ENCODE measurements at regions not wholly inside any gene's neighbourhood (a gene's known extent, or its start where the extent isn't known, plus 50 kb on each side); places are given as distances from the start of the nearest gene placed in this dataset.
A peak's percentile ranks its signal among the peaks of the same experiment; 100 is the strongest.
"Not testable (repeated sequence)": the region's sequence is repeated elsewhere in the genome, so short reads cannot be mapped to it uniquely, and the experiment has no call there.

DNA sequence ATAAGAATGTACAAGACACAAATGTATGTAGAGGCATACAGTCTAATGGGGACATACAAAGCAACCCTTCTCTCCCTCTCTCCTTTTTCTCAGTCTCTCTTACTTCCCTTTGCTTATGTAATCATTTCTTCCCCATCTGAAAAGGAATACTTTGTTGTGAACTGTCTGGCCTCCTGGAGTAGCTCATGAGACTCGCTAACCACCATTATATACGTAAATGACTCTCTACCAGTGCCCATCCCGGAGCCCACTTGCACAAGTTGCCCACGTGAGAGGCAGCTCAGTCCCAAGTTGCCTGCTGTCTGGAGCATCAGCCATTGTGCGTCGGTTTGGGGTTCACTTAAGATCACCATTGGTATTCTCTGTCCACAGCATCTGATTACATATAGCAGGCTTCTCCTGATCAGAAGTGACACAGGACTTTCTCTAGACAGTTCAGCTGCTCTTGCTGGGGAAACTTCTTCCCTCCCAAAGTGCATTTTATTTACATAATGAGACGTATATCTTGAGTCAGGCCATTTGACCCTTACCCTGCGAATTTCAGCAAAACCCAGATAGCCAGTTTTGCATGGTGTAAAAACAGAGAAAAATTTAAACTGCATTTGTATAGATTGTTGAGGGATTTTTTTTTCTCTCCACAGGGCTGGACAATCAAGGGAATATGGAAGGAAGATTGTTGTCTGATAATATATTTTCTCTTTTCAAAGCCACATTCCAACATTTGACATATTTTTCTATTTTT lies 220.7 kb upstream of the EGLN3 start:
- no peak for DNase-seq

DNA sequence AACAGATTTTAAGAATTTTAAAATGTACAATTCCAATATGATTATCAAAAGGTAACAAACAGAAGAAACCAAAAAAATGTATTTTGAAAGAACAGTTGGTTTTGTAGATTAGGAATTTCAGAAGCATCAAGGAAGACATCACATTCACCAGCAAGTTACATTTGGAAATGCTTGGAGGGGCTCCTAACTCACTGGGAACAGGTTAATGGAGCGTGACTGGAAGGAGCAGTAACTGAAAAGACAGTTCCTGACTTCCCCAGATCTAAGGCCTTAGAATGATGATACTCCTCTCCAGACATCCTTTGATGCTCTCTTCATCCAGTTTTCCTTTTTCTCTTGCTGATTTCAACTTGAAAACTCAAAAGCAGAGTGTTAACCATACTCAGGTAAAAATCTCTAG lies 220.0 kb upstream of the EGLN3 start:
- DNase-seq: no peak

DNA sequence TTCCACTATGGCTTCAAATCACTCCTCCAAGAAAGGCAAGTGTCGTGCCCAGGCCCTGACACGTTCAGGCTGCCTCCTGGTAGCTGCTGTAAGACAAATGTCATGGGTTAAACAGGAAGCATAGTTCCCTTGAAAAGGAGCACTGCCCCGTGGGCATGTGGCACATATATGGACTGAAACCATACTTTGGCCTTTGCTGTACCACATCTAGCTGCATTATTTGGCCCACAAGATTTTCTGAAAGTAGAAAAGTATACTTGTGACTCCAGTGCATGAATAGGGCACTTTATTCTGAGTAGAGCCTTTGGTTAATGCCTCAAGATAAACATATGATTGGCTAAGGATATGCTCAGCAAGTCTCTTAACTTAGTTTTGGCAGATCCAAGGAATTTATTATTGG lies 218.7 kb upstream of the EGLN3 start:
- no peak for DNase-seq

DNA sequence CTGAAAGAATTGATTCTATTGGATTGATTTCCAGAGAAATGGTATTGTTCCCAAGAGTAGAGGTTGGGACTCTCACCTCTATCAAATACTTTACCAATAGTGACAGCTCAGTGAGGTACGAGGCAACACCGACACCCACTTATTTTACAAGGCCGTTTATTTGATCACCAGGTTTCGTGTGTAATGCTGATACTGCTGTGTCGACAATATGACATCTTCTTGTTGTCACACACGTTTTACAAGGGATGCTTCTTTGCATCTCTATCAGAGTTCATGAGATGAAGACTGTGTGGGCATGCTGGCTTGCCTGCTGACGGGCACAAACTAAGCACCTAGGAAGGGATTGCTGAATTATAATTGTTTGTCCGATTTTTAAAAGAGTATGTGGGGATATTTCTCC lies 217.8 kb upstream of the EGLN3 start:
- DNase-seq: no peak

DNA sequence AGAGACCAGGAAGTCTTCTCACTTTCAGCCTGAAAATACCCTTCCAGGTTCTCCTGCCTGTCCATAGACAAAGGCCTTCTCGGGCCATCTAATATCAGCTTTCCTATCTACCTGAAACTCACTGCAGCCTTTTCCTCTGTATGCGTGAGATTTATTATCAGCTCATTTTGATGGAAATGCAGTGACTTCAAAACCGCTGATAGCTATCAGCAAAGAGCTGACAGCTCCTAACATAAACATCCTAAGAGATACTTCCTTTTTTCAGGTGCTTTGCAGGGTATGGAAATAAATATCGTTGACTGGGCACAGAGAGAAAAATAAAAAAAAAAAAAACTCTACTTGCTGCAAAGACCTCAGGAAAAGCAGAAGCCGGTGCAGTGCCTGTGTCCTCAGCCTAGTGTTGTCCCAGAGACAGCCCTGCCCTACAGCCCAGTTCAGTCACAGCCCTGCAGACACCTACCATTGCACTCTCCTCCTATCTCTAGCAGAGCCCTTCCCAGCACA lies 215.0 kb upstream of the EGLN3 start:
- peak; percentile 9 for DNase-seq

DNA sequence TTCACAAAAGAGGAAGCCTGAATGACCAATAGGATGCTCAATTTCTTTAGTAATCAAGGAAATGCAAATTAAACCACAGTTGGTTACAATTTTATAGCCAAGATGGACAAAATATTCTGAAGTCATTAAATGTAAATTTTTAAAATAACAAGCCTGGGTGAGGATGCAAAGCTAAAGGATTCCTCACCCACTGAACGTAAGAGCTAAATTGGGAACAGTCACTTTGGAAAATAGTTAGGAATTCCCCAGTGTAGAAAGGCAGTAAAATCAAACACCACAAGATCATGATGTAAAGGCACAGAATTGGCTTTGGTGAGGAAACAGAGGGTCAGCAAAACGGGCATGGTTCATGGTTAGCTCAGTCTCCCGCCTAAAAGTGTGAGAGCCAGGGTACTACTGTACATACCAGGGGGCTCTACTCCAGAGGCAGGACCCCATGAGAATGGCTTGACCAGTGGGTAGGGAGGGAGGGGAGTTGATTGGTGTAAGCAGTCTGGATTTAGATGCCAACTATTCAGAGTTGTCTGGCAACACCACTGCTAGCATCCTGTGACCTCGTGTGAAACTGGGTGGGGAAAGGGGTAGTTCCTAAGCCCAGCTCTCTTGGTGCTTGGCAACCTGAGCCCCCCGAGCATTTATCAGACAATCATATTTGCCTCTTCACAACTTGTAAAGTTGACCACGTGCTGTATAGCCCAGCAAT lies 213.4 kb upstream of the EGLN3 start:
- no peak for DNase-seq

DNA sequence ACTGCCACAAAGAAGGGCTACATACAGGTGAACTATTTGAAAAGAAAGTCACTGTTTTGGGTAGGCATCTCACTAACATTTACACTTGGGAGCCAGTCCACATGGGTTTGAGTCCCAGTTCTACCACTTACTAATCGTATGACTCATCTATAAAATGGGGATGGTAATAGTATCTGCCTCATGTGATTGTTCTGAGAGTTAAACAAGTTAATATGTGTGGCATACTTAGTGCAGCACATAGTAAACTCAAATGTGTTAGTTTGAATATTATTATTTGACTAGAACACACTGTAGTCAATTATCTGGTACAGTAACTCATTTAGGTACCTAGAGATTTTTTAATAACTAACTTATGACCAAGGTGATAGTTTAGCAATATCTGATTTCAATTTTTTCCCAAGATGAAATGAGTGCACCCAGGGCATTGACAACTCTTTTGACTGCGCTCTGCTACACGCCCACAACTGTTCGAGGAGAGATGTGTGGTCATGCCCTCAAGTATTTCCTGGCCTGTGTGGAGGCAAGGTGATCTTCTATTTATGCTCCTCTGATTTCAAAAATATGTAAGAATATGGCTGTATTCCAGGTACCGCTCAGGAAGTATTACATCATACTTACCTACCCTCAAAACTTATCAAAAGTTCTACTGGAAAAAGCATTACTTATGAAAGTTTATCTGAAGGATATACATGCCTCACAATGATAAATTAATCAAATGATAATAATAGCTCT lies 210.6 kb upstream of the EGLN3 start:
- no peak for DNase-seq

DNA sequence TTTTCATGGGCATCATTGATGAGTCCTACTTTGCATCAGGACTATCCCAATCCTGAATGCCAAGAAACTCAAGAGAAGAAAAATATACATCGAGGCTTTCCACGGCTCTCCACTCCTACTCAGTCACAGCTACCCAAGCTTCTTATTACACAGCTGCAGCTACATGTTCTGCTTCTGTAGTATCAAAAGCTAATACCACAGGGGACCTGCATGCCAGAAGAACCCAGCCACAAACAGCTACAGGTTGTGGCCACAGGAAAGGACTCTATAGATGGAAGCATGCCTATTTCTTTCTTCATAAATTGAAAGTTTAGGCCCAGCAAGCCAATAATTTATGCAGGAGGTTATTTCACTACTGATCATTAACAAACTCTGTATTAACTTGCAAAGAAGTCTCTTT lies 209.7 kb upstream of the EGLN3 start:
- no peak for DNase-seq

DNA sequence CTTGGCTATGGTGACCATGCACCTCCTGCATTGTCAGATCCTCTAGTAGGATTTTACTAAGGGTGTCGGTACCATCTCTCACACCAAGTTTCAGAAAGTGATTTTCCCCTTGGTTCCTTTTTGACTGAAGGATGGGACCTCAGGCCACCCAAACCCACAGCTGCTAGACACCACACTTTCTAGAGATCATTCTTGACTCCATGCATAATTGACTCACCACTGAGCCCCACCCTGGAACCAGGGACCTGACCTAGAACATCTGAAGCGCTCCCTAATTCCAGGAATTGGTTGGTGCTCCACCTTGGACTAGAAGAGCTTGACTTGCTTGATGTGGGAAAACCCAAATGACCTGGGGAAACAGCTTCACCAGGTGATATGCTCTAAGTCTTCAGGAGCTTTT lies 206.8 kb upstream of the EGLN3 start:
- DNase-seq: no peak

DNA sequence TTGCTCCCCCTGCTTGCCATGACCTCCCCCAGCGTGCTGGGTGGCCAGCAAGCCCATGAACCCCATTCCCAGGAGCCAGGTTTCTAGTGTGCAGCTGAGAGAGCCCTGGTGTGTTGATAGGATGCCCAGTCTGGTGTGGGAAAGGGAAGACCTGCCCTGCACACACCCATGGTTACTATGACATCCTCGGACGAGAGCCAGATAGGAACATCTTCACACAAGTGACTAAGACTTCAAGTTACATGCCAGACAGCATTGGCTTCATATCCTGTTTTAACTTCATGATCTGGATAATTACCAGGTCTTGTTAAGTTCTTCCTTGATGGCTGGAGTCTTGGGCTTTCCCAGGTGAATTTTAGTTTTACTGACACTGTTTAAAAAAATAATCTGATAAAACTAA lies 196.6 kb upstream of the EGLN3 start:
- no peak for DNase-seq

DNA sequence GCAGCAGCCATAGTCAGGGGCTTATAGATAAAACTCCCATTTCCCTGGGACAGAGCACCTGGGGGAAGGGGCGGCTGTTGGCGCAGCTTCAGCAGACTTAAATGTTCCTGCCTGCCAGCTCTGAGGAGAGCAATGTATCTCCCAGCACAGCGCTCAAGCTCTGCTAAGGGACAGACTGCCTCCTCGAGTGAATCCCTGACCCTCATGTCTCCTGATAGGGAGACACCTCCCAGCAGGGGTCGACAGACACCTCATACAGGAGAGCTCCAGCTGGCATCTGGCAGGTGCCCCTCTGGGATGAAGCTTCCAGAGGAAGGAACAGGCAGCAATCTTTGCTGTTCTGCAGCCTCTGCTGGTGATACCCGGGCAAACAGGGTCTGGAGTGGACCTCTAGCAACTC lies 189.3 kb upstream of the EGLN3 start:
- not testable (repeated sequence) for DNase-seq

DNA sequence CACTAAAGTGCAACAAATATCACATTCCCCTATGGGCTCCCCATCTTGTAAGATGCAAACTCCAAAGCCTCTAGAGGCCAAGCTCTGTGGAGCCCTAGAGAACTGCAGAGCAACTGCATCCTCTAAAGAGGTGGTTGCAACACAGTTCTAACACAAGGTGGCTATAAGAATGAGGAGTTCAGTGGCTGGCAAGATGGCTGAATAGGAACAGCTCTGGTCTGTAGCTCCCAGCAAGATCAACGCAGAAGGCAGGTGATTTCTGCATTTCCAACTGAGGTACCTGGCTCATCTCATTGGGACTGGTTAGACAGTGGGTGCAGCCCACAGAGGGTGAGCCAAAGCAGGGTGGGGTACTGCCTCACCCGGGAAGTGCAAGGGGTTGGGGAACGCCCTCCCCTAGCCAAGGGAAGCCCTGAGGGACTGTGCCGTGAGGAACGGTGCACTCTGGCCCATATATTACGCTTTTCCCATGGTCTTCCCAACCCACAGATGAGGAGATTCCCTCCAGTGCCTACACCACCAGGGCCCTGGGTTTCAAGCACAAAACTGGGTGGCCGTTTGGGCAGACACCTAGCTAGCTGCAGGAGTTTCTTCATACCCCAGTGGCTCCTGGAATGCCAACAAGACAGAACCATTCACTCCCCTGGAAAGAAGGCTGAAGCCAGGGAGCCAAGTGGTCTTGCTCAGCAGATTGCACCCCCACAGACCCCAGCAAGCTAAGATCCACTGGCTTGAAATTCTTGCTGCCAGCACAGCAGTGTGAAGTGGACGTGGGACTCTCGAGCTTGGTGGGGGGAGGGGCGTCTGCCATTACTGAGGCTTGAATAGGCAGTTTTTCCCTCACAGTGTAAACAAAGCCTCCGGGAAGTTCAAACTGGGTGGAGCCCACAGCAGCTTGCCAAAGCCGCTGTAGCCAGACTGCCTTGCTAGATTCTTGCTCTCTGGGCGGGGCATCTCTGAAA lies 188.6 kb upstream of the EGLN3 start:
- DNase-seq: peak; percentile 63

DNA sequence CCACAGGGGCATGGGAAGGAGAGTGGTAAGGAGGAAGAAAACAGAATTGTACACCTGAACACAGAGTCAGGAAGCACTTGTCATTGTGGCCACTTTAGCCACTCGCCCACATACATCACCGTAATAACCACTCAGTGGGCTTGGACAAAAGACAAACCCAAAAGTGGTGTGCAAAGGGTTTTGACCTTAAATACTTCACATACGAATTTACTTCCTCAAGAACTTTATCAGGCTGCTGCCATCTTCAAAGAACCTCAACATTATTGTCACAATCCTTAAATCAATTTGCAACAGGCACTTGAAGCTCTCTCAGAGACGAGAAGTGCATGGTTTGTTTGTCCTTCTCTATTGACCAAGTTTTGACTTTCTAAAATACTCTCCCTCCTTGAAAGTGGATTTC lies 187.3 kb upstream of the EGLN3 start:
- DNase-seq: peak; percentile 19

DNA sequence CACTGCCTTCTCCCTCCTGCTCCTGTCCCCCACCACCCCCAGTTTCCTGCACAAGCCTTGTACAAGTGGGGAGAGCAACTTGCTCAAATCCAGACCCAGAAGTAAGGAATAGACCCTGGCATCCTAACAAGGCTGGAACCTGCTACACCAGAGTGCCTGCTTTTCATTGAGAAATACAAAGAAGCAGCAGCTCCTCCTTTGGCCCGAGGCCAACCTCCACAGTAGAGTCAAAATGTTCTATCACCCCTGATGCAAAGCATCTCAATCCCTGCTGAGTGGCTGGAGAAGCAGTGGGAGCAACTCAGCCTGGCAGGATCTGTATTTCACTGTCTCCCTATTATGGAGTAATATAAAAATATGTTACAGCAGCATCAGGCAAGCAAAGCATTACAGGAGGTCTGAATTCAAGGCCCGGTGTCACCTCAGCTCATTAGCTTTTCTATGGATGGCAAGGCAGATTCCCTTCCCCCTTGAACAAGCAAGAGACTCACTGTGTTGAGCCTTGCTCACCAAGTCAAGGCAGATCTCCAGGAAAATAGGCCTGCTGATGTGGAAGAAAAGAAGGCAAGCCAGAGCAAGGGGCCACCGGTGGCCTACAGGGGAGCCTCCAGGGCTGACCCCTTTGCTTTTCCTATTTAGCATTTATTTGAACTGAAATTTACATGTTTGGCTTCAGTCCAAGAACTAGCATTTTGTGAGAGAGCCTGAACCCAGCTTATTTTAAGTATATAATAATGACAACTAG lies 186.3 kb upstream of the EGLN3 start:
- DNase-seq: no peak

DNA sequence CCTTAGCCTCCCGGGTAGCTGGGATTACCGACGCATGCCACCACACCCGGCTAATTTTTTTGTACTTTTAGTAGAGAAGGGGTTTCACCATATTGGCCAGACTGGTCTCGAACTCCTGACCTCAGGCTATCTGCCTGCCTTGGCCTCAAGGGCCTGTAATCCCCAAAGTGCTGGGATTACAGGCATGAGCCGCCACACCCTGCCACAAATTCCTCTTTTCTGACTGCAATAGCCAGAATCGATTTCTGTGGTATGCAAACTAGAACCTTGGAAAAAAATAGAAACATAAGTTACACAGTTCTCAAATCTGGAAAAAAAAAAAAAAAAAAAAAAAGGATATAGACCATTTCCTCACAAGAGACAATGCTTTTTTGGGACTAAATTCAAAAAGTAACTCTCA lies 184.6 kb upstream of the EGLN3 start:
- no peak for DNase-seq

DNA sequence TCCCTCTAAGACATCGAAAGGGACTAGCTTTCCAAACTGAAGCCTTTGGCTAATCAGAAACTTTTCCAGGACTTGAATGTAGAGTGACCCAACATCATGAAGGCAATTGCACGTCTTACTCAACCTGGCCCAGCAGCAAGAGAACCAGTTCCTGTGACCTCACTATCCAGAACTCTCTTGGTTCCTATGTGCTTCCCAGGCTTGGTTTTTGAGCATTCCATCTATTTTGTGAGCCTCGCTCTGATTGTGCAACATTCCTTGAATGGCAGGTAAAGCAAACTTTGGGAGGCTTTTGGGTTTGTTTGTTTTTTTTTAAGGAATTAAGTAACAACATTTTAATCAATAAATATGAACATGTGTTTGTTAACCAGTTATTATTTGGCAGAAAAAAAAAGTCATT lies 183.6 kb upstream of the EGLN3 start:
- no peak for DNase-seq

DNA sequence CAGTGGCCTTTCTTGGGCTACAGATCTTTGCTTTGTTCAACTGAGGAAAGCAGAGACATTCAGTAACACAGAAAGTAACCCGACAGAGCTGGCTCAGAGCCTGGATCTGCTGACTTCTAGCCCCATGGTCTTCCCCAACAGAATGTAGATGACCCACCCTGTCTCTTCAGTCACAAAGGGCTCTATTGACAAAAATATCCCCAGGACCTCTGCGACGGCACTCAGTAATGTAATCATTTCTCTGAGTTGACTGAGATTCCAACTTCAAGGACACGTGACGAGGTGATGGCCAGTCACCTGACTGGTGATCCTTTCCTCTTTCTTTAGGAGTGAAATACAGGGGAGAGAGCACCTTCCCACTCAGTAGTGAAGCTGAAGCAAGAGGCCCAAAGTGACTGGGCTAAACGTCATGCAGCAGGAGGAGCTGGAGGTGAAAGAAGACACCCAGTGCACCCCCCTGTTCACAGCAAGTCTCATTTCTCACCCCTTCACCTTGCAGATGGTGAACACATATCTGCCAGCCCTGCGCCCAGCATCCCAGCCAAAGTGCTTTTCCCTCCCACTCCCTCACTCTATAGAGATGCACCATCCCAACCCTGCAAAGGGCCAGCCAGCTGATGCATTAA lies 179.2 kb upstream of the EGLN3 start:
- no peak for DNase-seq

DNA sequence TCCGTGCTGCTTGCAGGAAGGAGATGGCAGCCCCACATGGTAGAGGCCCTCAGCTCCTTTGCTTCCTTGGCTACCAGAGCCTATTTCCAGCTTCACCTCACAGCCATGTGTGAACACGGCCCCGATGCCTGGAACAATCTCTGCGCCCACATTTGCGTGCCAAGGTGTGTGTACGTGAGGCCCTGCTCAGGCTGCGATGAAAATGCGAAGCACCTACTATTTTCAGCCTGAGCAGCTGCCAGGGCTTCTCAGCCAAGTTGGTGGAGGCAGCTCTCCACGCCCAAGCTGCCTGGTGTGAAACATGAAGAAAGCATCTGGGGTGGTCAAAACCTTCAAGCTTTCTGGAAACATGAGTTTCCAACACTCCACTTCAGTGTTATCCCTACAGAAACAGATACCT lies 177.8 kb upstream of the EGLN3 start:
- DNase-seq: no peak

DNA sequence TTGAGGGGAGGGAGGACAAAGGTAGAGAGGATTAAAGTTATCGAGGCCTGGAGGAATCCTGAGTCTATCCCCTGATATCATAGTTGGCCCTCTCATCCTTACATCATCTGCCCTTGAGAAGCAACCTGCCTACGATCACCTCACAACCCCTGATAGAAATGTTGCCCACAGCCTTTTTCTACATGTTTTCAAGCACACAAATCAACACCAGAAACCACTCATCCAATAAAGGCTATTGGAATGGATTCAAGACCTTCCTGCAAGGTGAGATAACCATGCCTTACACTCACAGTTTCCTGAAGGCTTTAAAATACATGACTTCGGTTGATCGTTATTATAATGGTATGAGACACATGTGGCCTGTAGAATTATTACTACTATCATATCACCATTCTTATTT lies 175.7 kb upstream of the EGLN3 start:
- no peak for DNase-seq

DNA sequence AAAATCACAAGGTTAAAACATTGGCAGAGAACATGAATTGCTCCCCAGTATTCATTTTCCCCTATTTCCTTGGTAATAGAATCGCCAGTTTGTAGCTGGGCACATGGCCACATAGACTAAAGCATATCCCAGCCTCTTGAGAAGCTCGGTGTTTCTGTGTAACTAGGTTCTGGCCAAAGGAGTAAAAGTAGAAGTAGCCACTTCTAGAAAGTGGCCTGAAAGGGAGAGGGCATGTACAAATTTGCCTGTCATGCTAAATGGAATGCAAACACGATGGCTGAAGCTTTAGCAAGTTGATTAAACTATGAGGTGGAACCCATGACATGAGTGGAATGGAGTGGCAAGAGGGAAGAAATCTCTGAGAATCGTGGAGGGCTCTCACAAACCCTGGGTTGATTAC lies 173.7 kb upstream of the EGLN3 start:
- no peak for DNase-seq

DNA sequence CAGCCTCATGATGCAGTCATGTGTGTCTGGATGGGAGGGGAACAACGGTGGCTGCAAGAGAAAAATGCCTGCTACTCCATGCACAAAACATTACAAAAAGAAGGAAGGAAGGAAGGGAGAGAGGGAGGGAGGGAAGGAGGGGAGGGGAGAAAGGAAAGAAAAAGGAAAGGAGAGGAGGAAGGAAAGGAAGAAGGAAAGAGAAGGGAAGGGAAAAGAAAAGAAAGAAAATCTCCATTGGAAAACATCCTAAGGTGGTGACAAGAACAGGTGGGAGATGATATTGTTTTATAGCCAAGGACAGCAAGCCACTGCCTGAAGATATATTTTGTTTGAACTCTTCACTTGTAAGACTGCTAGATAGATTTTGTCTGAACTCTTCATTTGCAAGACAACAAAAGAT lies 171.8 kb upstream of the EGLN3 start:
- no peak for DNase-seq

DNA sequence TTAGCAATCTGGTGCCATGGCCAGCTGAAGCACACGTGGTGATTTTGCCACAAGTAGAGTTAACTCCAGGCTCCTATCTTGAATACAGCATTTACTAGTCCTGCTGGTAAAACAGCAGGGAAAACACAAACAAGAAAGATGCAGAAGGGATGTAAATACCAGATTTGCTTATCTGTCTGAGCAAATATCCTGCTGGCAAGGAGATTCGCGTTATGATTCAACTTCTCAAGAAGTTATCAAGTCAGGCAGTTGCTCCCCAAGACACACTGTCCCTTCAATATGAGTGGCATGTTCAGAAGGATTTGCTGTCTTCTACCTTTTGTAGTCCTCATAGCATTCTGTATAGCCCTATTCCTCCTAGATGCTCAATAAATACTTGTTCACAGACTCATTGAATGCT lies 171.2 kb upstream of the EGLN3 start:
- no peak for DNase-seq

All from hematopoietic multipotent progenitor cell treated with erythropoietin and hydrocortisone succinate and interleukin-3 and kit ligand, for 4 days (in vitro differentiated cells).